IPS-18c (cell line): ENCODE measurements at regions not wholly inside any gene's neighbourhood (a gene's known extent, or its start where the extent isn't known, plus 50 kb on each side); places are given as distances from the start of the nearest gene placed in this dataset.

Experiments
- H3K4me3 ChIP-seq: 2 replicates; pipeline ENCODE4 v1.7.0; 2013; ENCODE audit warnings: low read depth, mild to moderate bottlenecking, low read length, moderate library complexity; ENCODE audit not compliant: insufficient read depth
- H3K9me3 ChIP-seq: one replicate; pipeline ENCODE4 v1.6.1; 2013; ENCODE audit warnings: mild to moderate bottlenecking, low read length, moderate library complexity; ENCODE audit not compliant: control insufficient read depth, insufficient read depth

DNA sequence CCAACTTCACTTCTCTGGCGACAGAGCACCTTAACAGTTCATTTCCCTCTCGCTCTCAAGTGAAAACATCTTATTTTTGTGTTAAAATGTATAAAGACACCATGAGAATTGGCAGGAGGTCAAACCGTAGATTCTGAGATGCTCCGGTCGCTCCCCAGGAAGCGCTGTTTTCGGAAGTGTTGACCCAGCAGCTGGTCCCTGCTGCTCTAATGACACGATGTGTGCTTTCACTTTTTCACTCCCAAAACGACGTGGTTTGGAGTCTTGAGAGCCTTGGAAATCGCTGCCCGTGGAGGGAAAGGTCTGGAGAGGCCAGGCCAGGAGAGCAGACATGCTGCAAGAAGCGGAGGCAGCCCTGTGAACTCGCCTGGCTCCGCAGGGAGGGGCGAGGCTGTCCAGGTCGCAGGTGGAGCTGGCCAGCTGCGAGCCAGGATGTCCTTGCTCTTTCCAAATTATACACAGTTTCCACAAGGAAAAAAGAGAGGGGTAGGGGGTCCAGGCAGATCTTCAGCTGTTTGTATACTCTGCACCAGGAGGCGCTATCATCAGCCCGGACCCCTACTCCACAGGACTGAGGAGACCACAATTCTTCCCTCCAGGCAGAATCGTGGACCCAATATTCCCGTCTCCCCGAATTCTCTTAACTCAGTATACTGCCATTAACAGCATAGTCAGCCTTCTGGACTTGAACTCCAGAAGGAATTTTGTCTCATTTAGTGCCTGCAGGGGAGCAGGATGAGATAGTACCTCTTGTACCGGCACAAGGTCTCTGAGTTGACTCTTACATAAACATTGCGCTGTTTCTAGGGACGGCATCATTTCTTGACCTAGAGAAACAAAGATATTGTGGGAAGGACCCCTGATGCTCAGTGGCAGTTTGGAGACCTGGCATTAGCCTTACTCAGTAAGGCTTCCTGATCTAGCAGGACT lies 248.6 kb upstream of the ANKRD55 start:
- H3K4me3 ChIP-seq, result peak overlapping the region; percentile 52
- H3K9me3 ChIP-seq, result no peaks in the 10 kb centered on the region

GRCh38 chr5:56480705-56481427 lies 247.7 kb upstream of the ANKRD55 start:
- Histone ChIP-seq H3K9me3 (no peaks in the 10 kb centered on the region), H3K4me3 (peak overlapping the region; percentile 52)

DNA sequence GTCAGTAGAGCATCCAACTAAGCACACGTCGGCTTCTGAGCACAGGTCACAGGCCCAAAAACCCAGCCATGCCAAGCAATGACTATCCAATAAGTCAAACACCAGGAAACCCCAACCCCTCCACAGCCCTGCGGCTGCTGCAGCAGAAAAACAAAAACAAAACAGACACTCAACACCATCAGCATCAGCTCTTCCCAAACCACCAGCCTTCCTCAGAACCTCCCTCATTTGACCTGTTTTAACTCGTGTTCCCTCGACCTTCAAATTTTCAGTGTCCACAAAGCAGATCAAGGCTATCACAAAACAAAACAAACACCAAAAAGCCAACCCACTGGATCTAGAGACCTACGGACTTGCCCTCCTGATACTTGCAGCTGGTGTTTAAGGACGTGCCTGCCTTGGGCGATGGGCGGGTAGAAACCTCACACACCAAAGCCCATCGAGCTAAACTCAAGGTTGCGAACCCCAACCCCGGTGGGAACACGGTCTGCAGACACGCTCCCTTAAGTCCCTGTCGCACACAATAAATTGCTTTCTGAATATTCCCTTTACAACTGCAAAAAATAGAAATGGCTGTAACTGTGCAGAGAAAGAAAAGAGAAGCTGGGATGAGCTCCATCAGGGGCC lies 247.1 kb upstream of the ANKRD55 start:
- H3K9me3 ChIP-seq, result no peaks in the 10 kb centered on the region
- peak overlapping the region; percentile 52 for H3K4me3 ChIP-seq

DNA sequence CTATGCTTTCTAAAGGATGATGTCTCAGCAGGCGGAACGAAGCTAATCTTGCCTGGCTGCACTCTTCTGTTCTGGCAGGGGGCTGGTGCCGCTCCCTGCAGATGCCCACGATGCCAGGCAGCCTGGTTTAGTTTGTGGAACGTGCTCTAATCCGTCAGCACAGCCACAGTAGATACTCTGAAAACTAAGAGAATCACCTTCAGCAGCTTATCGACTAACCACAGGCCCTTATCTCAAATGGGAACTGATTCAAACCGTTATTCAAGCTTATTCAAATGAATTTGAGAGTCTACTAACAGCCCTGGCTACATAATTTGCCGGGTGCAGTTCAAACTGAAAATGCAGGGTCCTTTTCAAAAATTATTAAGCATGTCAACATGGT lies 246.6 kb upstream of the ANKRD55 start:
- no peak overlapping the region for H3K4me3 ChIP-seq
- no peaks in the 10 kb centered on the region for H3K9me3 ChIP-seq

DNA sequence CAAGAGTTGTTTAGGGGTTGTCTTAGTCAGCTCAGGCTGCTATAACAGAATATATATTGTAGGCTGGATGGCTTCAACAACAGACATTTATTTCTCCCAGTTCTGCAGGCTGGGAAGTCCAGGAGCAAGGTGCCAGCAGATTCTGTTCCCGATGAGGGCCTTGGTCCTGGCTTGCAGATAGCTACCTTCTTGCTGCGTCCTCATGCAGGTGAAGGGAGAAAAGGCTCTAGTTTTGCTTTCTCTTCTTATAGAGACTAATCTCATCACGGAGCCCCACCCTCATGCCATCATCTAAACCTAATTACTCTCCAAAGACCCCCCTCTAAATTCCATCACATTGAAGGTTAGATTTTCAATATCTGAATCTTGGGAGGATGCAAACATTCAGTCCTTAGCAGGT lies 246.0 kb upstream of the ANKRD55 start:
- Histone ChIP-seq H3K9me3 (no peaks in the 10 kb centered on the region), H3K4me3 (no peak overlapping the region)

- H3K9me3 ChIP-seq, result no peaks in the 10 kb centered on the region
- H3K4me3 ChIP-seq, result no peak overlapping the region
These were observed 244.9 kb upstream of the ANKRD55 start for GRCh38 chr5:56478062-56478461.

GRCh38 chr5:56476487-56476856 lies 243.3 kb upstream of the ANKRD55 start:
- Histone ChIP-seq H3K4me3 (no peak overlapping the region), H3K9me3 (no peaks in the 10 kb centered on the region)

- no peaks in the 10 kb centered on the region for H3K9me3 ChIP-seq
- H3K4me3 ChIP-seq, result no peak overlapping the region
These were observed 242.8 kb upstream of the ANKRD55 start for GRCh38 chr5:56475689-56476486.

- Histone ChIP-seq H3K4me3 (no peak overlapping the region), H3K9me3 (no peaks in the 10 kb centered on the region)
These were observed 238.6 kb upstream of the ANKRD55 start for GRCh38 chr5:56471707-56472106.

DNA sequence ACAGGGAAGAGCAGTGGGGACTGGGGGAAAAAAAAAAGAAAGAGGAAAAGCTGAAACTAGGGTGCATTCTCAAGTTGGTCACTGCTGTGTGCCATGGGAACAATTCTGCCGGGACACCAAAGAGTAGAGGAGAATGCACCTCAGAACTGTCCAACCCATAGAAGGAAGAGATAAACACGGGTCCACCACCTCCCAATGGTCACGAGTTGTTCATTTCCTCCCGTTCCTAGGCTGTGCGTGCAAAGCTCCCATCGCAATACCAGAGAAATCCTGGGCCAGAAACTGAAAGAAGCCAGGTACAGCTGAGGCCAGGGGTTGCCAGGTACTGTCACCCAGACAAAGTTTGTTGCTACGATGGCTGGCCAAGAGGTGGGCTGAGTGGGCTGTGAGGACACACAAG lies 236.9 kb upstream of the ANKRD55 start:
- no peaks in the 10 kb centered on the region for H3K9me3 ChIP-seq
- H3K4me3 ChIP-seq, result no peak overlapping the region

DNA sequence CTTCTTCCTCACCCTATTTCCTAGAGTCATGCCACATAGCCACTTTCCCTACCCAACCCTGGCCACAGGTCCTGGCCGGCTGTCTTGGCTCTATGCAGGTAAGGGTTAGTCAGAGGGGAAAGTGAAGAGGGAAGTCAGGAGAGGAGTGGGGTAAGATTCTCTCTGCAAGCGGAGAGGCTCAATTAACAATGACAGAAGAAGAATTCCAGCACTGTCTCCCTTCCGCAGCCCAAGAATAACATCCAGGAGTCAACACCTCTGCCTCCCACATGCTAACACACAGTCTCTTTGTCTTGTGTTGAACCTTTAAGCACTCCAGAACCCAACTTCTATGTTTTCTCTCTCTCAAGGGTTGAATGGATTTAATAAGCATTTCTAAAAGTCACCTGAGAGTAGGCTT lies 235.1 kb upstream of the ANKRD55 start:
- Histone ChIP-seq H3K9me3 (no peaks in the 10 kb centered on the region), H3K4me3 (no peak overlapping the region)

DNA sequence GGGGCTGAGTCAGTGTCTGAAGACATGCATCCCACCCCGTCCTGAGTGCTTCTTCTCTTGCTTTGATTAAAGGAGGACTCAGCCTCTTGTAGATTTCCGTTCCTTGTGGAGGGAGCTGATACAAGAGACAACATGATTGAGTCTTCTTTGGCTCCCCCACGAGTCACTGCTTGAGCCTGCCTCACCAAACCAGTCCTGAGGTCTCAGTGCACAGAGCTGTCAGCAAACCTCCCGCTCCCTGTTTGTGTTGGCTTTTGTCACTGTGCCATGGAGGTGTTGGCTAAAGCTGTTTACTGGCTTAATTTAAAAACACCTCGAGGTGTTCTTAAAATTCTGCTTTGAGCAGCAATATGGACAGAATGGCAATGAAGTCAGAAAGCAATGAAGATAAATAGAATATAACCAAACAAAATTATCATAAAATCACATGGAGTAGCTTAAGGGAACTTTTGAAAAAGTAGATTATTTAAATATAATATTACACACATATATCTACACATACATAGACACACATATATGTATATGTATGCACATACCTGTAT lies 234.1 kb upstream of the ANKRD55 start:
- no peaks in the 10 kb centered on the region for H3K9me3 ChIP-seq
- no peak overlapping the region for H3K4me3 ChIP-seq

GRCh38 chr5:56466136-56466816 lies 233.1 kb upstream of the ANKRD55 start:
- Histone ChIP-seq H3K4me3 (no peak overlapping the region), H3K9me3 (no peaks in the 10 kb centered on the region)

GRCh38 chr5:56465769-56466135 lies 232.6 kb upstream of the ANKRD55 start:
- Histone ChIP-seq H3K9me3 (no peaks in the 10 kb centered on the region), H3K4me3 (no peak overlapping the region)

GRCh38 chr5:56464935-56465768 lies 232.0 kb upstream of the ANKRD55 start:
- Histone ChIP-seq H3K4me3 (no peak overlapping the region), H3K9me3 (no peaks in the 10 kb centered on the region)
